HEK293T (cell line): ENCODE measurements at regions not wholly inside any gene's neighbourhood (a gene's known extent, or its start where the extent isn't known, plus 50 kb on each side); places are given as distances from the start of the nearest gene placed in this dataset.

Source experiments
- CTCF ChIA-PET: fragments of 350-600 bp; formaldehyde crosslinking; extraction: SDS; loops from one replicate; lab custom pipeline; 2021; ENCODE audit warnings: antibody characterized with exemption, inconsistent platforms; lab: Yijun Ruan, JAX
- POLR2A ChIA-PET: fragments of 350-600 bp; formaldehyde crosslinking; extraction: SDS; loops from one replicate; lab custom pipeline; 2020; ENCODE audit warnings: antibody characterized with exemption, inconsistent platforms; lab: Yijun Ruan, JAX
- DNase-seq: peaks from one replicate; pipeline ENCODE4 v3.0.0; 2012; ENCODE audit warnings: mixed read lengths; ENCODE audit errors: extremely low spot score
- ARNT ChIP-seq: fragments of 450-650 bp; IDR thresholded peaks from 2 replicates; pipeline ENCODE4 v1.6.1; 2017; ENCODE audit warnings: mild to moderate bottlenecking
- BHLHE40 ChIP-seq: fragments of 450-650 bp; IDR thresholded peaks from 2 replicates; pipeline ENCODE4 v1.6.1; 2016; ENCODE audit warnings: mild to moderate bottlenecking, moderate library complexity, borderline replicate concordance
- CTBP1 ChIP-seq: fragments of 450-650 bp; IDR thresholded peaks from 2 replicates; pipeline ENCODE4 v1.6.1; 2016; ENCODE audit warnings: borderline replicate concordance
- ELF4 ChIP-seq: fragments of 450-650 bp; IDR thresholded peaks from 2 replicates; pipeline ENCODE4 v1.6.1; 2017; ENCODE audit warnings: antibody characterized with exemption
- FOXA1 ChIP-seq: fragments of 450-650 bp; IDR thresholded peaks from 2 replicates; pipeline ENCODE4 v1.6.1; 2016; ENCODE audit warnings: mild to moderate bottlenecking
- FOXK2 ChIP-seq: fragments of 450-650 bp; IDR thresholded peaks from 2 replicates; pipeline ENCODE4 v1.6.1; 2016; ENCODE audit warnings: mild to moderate bottlenecking
- FOXM1 ChIP-seq: fragments of 450-650 bp; IDR thresholded peaks from 2 replicates; pipeline ENCODE4 v1.6.1; 2017; ENCODE audit warnings: mild to moderate bottlenecking, borderline replicate concordance
- HDGF ChIP-seq: fragments of 450-650 bp; IDR thresholded peaks from 2 replicates; pipeline ENCODE4 v1.6.1; 2017; ENCODE audit warnings: antibody characterized with exemption, borderline replicate concordance
- L3MBTL2 ChIP-seq: fragments of 450-650 bp; conservative IDR thresholded peaks from 2 replicates; pipeline ENCODE4 v1.6.1; 2016; ENCODE audit warnings: mild to moderate bottlenecking
- LEF1 ChIP-seq: fragments of 450-650 bp; IDR thresholded peaks from 2 replicates; pipeline ENCODE4 v1.6.1; 2017; ENCODE audit warnings: mild to moderate bottlenecking, borderline replicate concordance
- NFRKB ChIP-seq: fragments of 450-650 bp; IDR thresholded peaks from 2 replicates; pipeline ENCODE4 v1.6.1; 2016; ENCODE audit warnings: mild to moderate bottlenecking, moderate library complexity
- PKNOX1 ChIP-seq: fragments of 450-650 bp; IDR thresholded peaks from 2 replicates; pipeline ENCODE4 v1.6.1; 2016
- SP1 ChIP-seq: fragments of 450-650 bp; IDR thresholded peaks from 2 replicates; pipeline ENCODE4 v1.6.1; 2017
- SUZ12 ChIP-seq: fragments of 450-650 bp; IDR thresholded peaks from 2 replicates; pipeline ENCODE4 v1.6.1; 2016; ENCODE audit warnings: mild to moderate bottlenecking
- TARDBP ChIP-seq: fragments of 450-650 bp; IDR thresholded peaks from 2 replicates; pipeline ENCODE4 v1.6.1; 2016
- ZNF384 ChIP-seq: fragments of 450-650 bp; IDR thresholded peaks from 2 replicates; pipeline ENCODE4 v1.6.1; 2016

- TF ChIP-seq SP1 (no peak), FOXK2 (no peak)
- CTCF ChIA-PET = interaction anchor here (0.5 kb wide), 1 partner anchor 18 kb away, joined by 3 read pairs; no protein-coding TSS in a partner anchor
- POLR2A ChIA-PET = no interaction called here
- no peak for DNase-seq
Measured at GRCh38 chr15:47356297-47356696, 361.0 kb upstream of the SEMA6D start.

- no peak for TF ChIP-seq FOXK2
- TF ChIP-seq BHLHE40 = no peak
- no peak for TF ChIP-seq SUZ12
- TF ChIP-seq LEF1 = no peak
- TF ChIP-seq ELF4 = no peak
- no peak for TF ChIP-seq SP1
- no peak for TF ChIP-seq FOXA1
- TF ChIP-seq PKNOX1 = no peak
- TF ChIP-seq TARDBP = no peak
- no peak for TF ChIP-seq ARNT
- TF ChIP-seq ZNF384 = no peak
- ChIA-PET CTCF (no interaction called here), POLR2A (no interaction called here)
- no peak for DNase-seq
Measured at GRCh38 chr15:47358876-47359275, 358.4 kb upstream of the SEMA6D start.

- TF ChIP-seq SUZ12 (no peak), FOXA1 (no peak), ELF4 (no peak), TARDBP (no peak), HDGF (no peak), L3MBTL2 (no peak), FOXK2 (no peak), FOXM1 (no peak), ZNF384 (no peak), SP1 (no peak), LEF1 (no peak), CTBP1 (no peak)
- no peak for DNase-seq
- CTCF ChIA-PET = no interaction called here
- POLR2A ChIA-PET = no interaction called here
Measured at GRCh38 chr15:47360305-47360704, 357.0 kb upstream of the SEMA6D start.

GRCh38 chr15:47362118-47362905 is 355.0 kb upstream of the SEMA6D start:
- no peak for TF ChIP-seq SUZ12
- no peak for TF ChIP-seq FOXM1
- TF ChIP-seq ZNF384 = no peak
- TF ChIP-seq HDGF = no peak
- no peak for TF ChIP-seq PKNOX1
- no peak for TF ChIP-seq FOXK2
- no peak for TF ChIP-seq LEF1
- TF ChIP-seq L3MBTL2 = no peak
- TF ChIP-seq NFRKB = no peak
- TF ChIP-seq SP1 = no peak
- TF ChIP-seq FOXA1 = no peak
- TF ChIP-seq ELF4 = no peak
- DNase-seq = no peak
- ChIA-PET CTCF (interaction anchor here (0.6 to 1.8 kb wide), 2 partner anchors 12 to 108 kb away, joined by 3 to 5 read pairs; no protein-coding TSS in a partner anchor), POLR2A (no interaction called here)

- DNase-seq = no peak
- ChIA-PET CTCF (interaction anchor here (1.8 kb wide), 1 partner anchor 10 kb away, joined by 5 read pairs; no protein-coding TSS in a partner anchor), POLR2A (no interaction called here)
- TF ChIP-seq SUZ12 (no peak), HDGF (no peak), FOXM1 (no peak), ARNT (no peak), L3MBTL2 (no peak), CTBP1 (no peak), ZNF384 (no peak), BHLHE40 (no peak), FOXK2 (no peak), LEF1 (no peak), FOXA1 (no peak), ELF4 (no peak)
Measured at GRCh38 chr15:47363653-47364052, 353.7 kb upstream of the SEMA6D start.

- no peak for DNase-seq
- CTCF ChIA-PET = no interaction called here
- TF ChIP-seq NFRKB (no peak), ELF4 (no peak)
- POLR2A ChIA-PET = no interaction called here
Measured at GRCh38 chr15:47364230-47365141, 352.8 kb upstream of the SEMA6D start.
